ENCODE measurements at regions not wholly inside any gene's neighbourhood (a gene's known extent, or its start where the extent isn't known, plus 50 kb on each side); places are given as distances from the start of the nearest gene placed in this dataset.
"Not testable (repeated sequence)": the region's sequence is repeated elsewhere in the genome, so short reads cannot be mapped to it uniquely, and the experiment has no call there.

- TF ChIP-seq POLR2A (IDR thresholded peaks at IDR 0.05) (no peak), CTCF (IDR thresholded peaks at IDR 0.05) (no peak), POLR2AphosphoS5 (IDR thresholded peaks at IDR 0.05) (no peak)
- no peak for DNase-seq (ENCODE audit: low spot score in 2 of 2)
- no peaks in the 10 kb centered on the region for H3K9me3 ChIP-seq
- intact Hi-C loops (cut with DNase I; ENCODE audit: low total_unique reads) = no loop called here
- H3K4me1 ChIP-seq = no peaks in the 10 kb centered on the region
- no peak overlapping the region for H3K27ac ChIP-seq
- H3K4me3 ChIP-seq = no peak overlapping the region
- no peaks in the 10 kb centered on the region for H3K27me3 ChIP-seq
- H3K36me3 ChIP-seq = no peaks in the 10 kb centered on the region
Observed at GRCh38 chr18:60021556-60021955, 121.8 kb downstream of the PMAIP1 start.

GRCh38 chr18:60020107-60020925, 120.5 kb downstream of the PMAIP1 start:
- Histone ChIP-seq H3K27ac (no peak overlapping the region), H3K36me3 (no peaks in the 10 kb centered on the region), H3K4me3 (no peak overlapping the region), H3K27me3 (no peaks in the 10 kb centered on the region), H3K9me3 (no peaks in the 10 kb centered on the region), H3K4me1 (no peaks in the 10 kb centered on the region)
- no peak for DNase-seq (ENCODE audit: low spot score in 2 of 2)
- intact Hi-C loops (cut with DNase I; ENCODE audit: low total_unique reads) = no loop called here
- TF ChIP-seq POLR2A (IDR thresholded peaks at IDR 0.05) = no peak
- TF ChIP-seq POLR2AphosphoS5 (IDR thresholded peaks at IDR 0.05) = no peak
- no peak for TF ChIP-seq CTCF (IDR thresholded peaks at IDR 0.05)

- DNase-seq (ENCODE audit: low spot score in 2 of 2) = no peak
- Histone ChIP-seq H3K27me3 (no peaks in the 10 kb centered on the region), H3K27ac (no peak overlapping the region), H3K4me3 (no peak overlapping the region), H3K4me1 (no peaks in the 10 kb centered on the region), H3K9me3 (no peaks in the 10 kb centered on the region), H3K36me3 (no peaks in the 10 kb centered on the region)
- TF ChIP-seq POLR2A (IDR thresholded peaks at IDR 0.05) (no peak), POLR2AphosphoS5 (IDR thresholded peaks at IDR 0.05) (no peak), CTCF (IDR thresholded peaks at IDR 0.05) (no peak)
- intact Hi-C loops (cut with DNase I; ENCODE audit: low total_unique reads) = no loop called here
Observed at GRCh38 chr18:60019463-60019840, 119.7 kb downstream of the PMAIP1 start.

GRCh38 chr18:60018618-60019462, 119.0 kb downstream of the PMAIP1 start:
- DNase-seq (ENCODE audit: low spot score in 2 of 2) = no peak
- TF ChIP-seq POLR2A (IDR thresholded peaks at IDR 0.05) (no peak), CTCF (IDR thresholded peaks at IDR 0.05) (no peak), POLR2AphosphoS5 (IDR thresholded peaks at IDR 0.05) (no peak)
- Histone ChIP-seq H3K27ac (no peak overlapping the region), H3K27me3 (no peaks in the 10 kb centered on the region), H3K36me3 (no peaks in the 10 kb centered on the region), H3K4me1 (no peaks in the 10 kb centered on the region), H3K4me3 (no peak overlapping the region), H3K9me3 (no peaks in the 10 kb centered on the region)
- intact Hi-C loops (cut with DNase I; ENCODE audit: low total_unique reads) = no loop called here

GRCh38 chr18:60018134-60018533, 118.3 kb downstream of the PMAIP1 start:
- H3K36me3 ChIP-seq; H3K4me1 ChIP-seq; intact Hi-C loops (cut with DNase I; ENCODE audit: low total_unique reads); DNase-seq (ENCODE audit: low spot score in 2 of 2); H3K4me3 ChIP-seq; H3K9me3 ChIP-seq; H3K27me3 ChIP-seq; H3K27ac ChIP-seq: not testable (repeated sequence)

All from breast epithelium (tissue), 4 donors.